Left lung (tissue), 4 donors: ENCODE measurements at regions not wholly inside any gene's neighbourhood (a gene's known extent, or its start where the extent isn't known, plus 50 kb on each side); places are given as distances from the start of the nearest gene placed in this dataset.

Experiments
- ATAC-seq: fragments of 200-7000 bp; cut with Tn5 transposase; one replicate; pipeline ENCODE4 v1.9.1; 2020; ENCODE audit warnings: moderate library complexity
- DNase-seq, 4 donors: peaks; one replicate each; pipeline ENCODE4 v3.0.0-alpha.2; 2013 to 2020
- H3K27ac ChIP-seq, 2 donors: fragments of 200-600 bp; sonication (generic) in 1 of 2; one replicate each; pipeline versions ENCODE4 v1.5.0 to v1.8.0; 2020 to 2021
- H3K27me3 ChIP-seq, 2 donors: fragments of 200-600 bp; sonication (generic) in 1 of 2; one replicate each; pipeline versions ENCODE4 v1.5.0 to v1.8.0; 2020 to 2021
- H3K36me3 ChIP-seq, 2 donors: fragments of 200-600 bp; sonication (generic) in 1 of 2; one replicate each; pipeline versions ENCODE4 v1.5.0 to v1.8.0; 2020 to 2021
- H3K4me1 ChIP-seq, 2 donors: fragments of 200-600 bp; one replicate each; pipeline ENCODE4 v1.8.0; 2021
- H3K4me3 ChIP-seq, 2 donors: fragments of 200-600 bp; sonication (generic) in 1 of 2; one replicate each; pipeline versions ENCODE4 v1.5.0 to v1.8.0; 2020 to 2021; ENCODE audit warnings: mild to moderate bottlenecking in 1 of 2
- H3K9me3 ChIP-seq, 2 donors: fragments of 200-600 bp; sonication (generic) in 1 of 2; one replicate each; pipeline versions ENCODE4 v1.5.0 to v1.8.0; 2020 to 2021
- intact Hi-C, 2 donors: fragments of 100-400 bp; cut with DNase I; formaldehyde crosslinking; loops; one replicate each; pipeline versions ENCODE4 v1.11.2 to v1.14.2; 2022
- TF ChIP-seq, protein P1 (sequence below), 2 donors: fragments of 200-600 bp; sonication (generic) in 1 of 2; IDR thresholded peaks; one replicate each; pipeline versions ENCODE4 v1.5.0 to v1.8.0; 2021; ENCODE audit warnings: antibody characterized with exemption in 2 of 2
- donor health status: DM: no; HTN: yes; CAD: no.
- donor health status: DM: no; HTN: no; CAD: no.

DNA sequence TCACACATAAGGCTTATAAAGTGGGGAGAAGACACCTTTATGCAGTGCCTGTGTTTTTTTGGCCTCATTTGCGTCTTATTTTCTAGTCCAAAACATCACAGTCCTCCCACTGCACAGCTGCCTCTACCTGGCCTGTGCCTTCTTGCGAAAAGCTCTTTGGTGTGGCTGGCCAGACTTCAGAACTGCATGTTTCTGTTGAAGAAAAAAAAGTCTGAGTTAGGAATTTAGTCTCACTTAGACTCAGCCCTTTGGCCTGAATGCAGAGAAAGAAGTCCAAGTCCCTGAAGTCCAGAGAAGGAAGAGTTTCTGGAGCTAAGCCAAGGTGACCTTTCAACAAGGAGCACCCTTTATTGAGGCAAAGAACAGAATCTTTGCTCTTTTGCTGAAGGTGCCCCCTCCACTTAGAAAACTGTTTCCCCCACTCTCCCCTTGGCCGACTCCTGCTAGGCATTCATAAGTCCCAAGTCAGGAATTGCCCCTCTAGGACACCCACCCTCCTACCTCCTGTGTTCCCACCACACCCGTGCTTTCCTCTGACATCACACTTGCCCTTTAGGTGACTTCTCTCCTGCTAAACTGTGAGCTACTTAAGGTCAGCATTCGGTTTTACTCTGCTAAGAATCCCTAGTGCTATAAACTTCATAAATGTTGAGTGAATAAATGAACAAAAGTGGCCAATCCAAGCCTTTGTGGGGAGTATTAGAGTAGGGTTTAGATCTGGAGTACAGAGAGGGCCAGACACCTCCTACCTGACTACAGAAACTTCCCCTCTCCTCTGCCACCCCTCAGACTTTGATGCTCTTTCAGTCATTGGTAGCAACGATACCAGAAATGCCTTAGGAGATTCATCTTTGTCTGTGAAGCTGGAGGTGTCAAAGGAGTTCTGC, 226.8 kb downstream of the LACC1 start:
- Histone ChIP-seq H3K4me3 (no peak overlapping the region), H3K4me1 (no peaks in the 10 kb centered on the region), H3K36me3 (no peaks in the 10 kb centered on the region), H3K27me3 (no peaks in the 10 kb centered on the region), H3K9me3 (peaks cover 0 to 11% of the 10 kb centered on the region in 2 donors), H3K27ac (no peak overlapping the region)
- no peak for ATAC-seq
- intact Hi-C loops = no loop called here
- TF ChIP-seq, protein P1, sequence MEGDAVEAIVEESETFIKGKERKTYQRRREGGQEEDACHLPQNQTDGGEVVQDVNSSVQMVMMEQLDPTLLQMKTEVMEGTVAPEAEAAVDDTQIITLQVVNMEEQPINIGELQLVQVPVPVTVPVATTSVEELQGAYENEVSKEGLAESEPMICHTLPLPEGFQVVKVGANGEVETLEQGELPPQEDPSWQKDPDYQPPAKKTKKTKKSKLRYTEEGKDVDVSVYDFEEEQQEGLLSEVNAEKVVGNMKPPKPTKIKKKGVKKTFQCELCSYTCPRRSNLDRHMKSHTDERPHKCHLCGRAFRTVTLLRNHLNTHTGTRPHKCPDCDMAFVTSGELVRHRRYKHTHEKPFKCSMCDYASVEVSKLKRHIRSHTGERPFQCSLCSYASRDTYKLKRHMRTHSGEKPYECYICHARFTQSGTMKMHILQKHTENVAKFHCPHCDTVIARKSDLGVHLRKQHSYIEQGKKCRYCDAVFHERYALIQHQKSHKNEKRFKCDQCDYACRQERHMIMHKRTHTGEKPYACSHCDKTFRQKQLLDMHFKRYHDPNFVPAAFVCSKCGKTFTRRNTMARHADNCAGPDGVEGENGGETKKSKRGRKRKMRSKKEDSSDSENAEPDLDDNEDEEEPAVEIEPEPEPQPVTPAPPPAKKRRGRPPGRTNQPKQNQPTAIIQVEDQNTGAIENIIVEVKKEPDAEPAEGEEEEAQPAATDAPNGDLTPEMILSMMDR (IDR thresholded peaks at IDR 0.05) = no peak
- no peak for DNase-seq

DNA sequence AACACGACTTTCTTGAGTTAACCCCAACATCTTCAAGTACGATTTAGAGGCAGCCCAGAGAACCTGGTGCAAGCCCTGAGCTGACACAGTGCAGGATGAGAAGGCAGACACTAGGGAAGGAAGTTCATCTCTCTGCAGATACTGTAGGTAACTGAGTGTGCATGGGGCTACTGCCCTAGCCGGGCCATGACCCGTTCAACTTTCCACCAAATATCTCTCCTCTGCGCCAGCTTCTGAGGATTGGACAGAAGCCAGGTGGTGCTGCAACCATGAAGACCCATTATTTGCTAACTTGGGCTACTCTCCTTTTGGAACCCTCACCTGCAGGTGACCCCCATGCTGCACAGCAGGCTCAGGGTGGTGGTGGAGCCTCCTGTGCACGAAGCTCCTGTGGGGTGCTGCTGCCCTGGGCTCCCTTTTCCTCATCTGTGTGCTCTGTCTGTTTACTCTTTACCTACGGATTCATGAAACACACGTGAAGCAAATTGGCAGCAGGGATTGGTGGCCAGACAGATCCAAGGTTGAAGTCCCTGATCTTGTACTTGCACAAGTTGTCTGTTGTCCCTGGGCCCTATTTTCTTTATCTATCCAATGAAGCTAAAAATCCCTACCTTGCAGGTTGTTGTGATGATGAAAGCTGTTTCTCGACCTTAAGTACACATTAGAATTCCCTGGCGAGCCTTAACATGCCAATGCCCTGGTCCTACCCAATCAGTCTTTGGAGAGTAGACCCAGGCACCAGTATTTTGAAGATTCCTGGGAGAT, 227.8 kb downstream of the LACC1 start:
- intact Hi-C loops = no loop called here
- ATAC-seq (no peak), DNase-seq (no peak)
- no peak overlapping the region for H3K4me3 ChIP-seq
- H3K4me1 ChIP-seq = no peaks in the 10 kb centered on the region
- H3K9me3 ChIP-seq = peaks cover 0 to 1% of the 10 kb centered on the region in 2 donors
- H3K36me3 ChIP-seq = no peaks in the 10 kb centered on the region
- H3K27me3 ChIP-seq = no peaks in the 10 kb centered on the region
- TF ChIP-seq, protein P1 (IDR thresholded peaks at IDR 0.05) = no peak
- H3K27ac ChIP-seq = no peak overlapping the region

DNA sequence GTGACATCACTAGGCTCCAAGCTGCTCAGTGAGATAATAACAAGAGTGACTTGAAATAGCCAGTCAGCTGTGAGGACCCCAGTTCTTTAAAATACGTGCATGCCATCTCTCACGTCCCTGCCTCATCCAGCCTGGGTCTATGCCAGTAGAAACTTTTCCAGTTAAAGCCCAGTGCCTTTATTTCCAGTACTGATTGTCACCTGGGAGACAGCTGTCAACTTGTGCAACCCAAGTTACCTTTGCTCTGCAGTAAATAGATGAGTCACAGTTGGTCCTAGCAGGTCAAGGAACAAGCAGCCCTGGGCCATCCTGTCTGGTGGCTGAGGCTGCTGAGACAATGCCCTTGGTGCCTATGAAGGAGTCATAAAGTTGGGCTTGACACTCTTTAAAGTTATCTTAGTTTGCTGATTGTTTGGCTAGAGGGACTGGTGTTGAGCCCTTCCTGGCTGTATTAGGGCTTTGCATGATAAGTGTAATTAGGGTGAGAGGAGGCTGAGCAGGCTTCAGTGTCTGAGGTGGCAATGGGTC, 228.7 kb downstream of the LACC1 start:
- no peak for DNase-seq
- peak; percentile 58 for ATAC-seq
- H3K4me1 ChIP-seq = no peaks in the 10 kb centered on the region
- no peaks in the 10 kb centered on the region for H3K27me3 ChIP-seq
- no peaks in the 10 kb centered on the region for H3K9me3 ChIP-seq
- H3K36me3 ChIP-seq = no peaks in the 10 kb centered on the region
- H3K4me3 ChIP-seq = no peak overlapping the region
- intact Hi-C loops = no loop called here
- TF ChIP-seq, protein P1 (IDR thresholded peaks at IDR 0.05) = no peak
- H3K27ac ChIP-seq = no peak overlapping the region

DNA sequence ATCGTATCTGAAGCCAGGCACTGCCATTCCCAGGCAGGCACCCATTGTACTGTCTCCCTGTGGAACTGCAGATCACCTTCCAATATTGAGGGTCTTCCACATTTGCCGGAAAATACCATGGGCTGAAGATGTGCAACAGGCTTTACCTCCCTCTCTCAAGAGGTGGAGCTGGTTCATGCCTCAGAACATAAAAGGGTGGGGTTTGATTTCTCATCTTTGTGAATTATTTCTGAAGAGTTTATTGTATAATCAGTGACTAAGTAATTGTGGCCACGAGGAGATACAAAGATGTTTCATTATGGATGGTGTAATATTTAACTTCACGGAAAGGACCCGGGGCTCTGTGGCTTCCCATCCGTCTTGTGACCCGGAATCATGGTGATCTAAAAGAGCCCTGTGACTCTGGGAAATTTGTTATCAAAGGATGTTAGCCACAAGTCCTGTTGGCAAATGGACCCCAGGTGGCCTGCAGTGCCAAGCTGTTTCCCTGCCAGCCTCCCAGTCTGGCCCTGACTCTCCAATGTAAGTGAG, 230.5 kb downstream of the LACC1 start:
- no peaks in the 10 kb centered on the region for H3K36me3 ChIP-seq
- DNase-seq = no peak
- no peak for ATAC-seq
- H3K4me3 ChIP-seq = no peak overlapping the region
- no peaks in the 10 kb centered on the region for H3K4me1 ChIP-seq
- no peaks in the 10 kb centered on the region for H3K9me3 ChIP-seq
- H3K27ac ChIP-seq = no peak overlapping the region
- TF ChIP-seq, protein P1 (IDR thresholded peaks at IDR 0.05) = no peak
- intact Hi-C loops = no loop called here
- H3K27me3 ChIP-seq = no peaks in the 10 kb centered on the region

DNA sequence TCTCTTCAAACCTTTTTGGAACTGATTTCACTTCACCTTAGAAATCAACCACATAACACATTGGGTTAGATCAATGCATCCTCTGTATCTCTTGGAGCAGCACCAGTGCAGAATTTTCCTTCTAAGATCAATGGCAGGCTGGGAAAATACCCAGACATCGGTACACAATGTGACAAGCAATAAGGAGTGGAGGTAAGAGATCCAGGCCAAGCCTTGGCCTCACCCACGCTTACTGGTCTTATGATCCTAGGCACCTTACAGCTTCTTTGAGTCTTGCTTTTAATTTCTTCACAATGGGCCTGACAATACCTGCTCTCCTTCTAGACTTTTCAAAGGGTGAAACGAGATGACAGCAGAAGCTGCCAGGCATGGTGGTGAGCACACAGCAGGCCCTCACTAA, 232.0 kb downstream of the LACC1 start:
- H3K27me3 ChIP-seq = no peaks in the 10 kb centered on the region
- no peak overlapping the region for H3K4me3 ChIP-seq
- no peak overlapping the region for H3K27ac ChIP-seq
- no peaks in the 10 kb centered on the region for H3K4me1 ChIP-seq
- ATAC-seq (no peak), DNase-seq (no peak)
- intact Hi-C loops = no loop called here
- no peaks in the 10 kb centered on the region for H3K36me3 ChIP-seq
- TF ChIP-seq, protein P1 (IDR thresholded peaks at IDR 0.05) = no peak
- H3K9me3 ChIP-seq = no peaks in the 10 kb centered on the region
